MM.1S (cell line): ENCODE measurements at regions not wholly inside any gene's neighbourhood (a gene's known extent, or its start where the extent isn't known, plus 50 kb on each side); places are given as distances from the start of the nearest gene placed in this dataset.

ENCODE experiments used
- CTCF ChIP-seq: fragments of 300-600 bp; sonication (generic); IDR thresholded peaks from 2 replicates; pipeline ENCODE4 v1.5.1; 2016; ENCODE audit warnings: antibody characterized with exemption, low read length, mixed read lengths
- EZH2 ChIP-seq: fragments of 300-600 bp; sonication (generic); optimal IDR thresholded peaks from 2 replicates; pipeline ENCODE3; 2017; ENCODE audit warnings: low read depth, mild to moderate bottlenecking, antibody characterized with exemption, low read length, mixed read lengths

GRCh38 chr4:143773998-143774895 is 73.8 kb upstream of the FREM3 start:
- TF ChIP-seq CTCF (peak; percentile 84), EZH2 (no peak)
